HUDEP-2 (cell line): ENCODE measurements at regions not wholly inside any gene's neighbourhood (a gene's known extent, or its start where the extent isn't known, plus 50 kb on each side); places are given as distances from the start of the nearest gene placed in this dataset.

ENCODE experiments used
- DNase-seq, 76 experiments: peaks; one replicate each; lab custom pipeline; 2025; ENCODE audit not compliant: unreplicated experiment in 76 of 76; lab: John Stamatoyannopoulos, UW

DNA sequence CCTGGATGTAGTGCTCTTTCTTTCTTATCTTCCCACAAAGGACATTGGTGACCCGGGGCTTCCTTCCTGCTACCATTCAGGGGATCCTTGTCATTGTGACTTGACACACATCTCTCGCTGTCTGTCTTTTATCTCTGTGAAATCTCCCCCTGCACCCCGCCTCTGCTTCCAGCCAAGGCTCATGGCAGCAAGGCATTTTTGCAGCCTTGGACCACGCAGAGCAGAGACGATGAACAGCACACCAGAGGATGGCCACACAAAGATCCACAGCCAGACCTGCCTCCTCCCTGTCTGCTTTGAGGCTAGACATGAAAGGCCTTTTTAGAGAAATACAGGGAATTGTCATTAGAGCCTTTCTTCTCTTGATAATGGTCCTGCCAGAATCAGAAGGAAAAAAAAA, 549.1 kb downstream of the CDK5RAP2 start:
- DNase-seq = no peak

- DNase-seq = no peak
Observed at GRCh38 chr9:120018550-120018949, 561.4 kb downstream of the CDK5RAP2 start.

- no peak for DNase-seq
Observed at GRCh38 chr9:120018037-120018436, 561.9 kb downstream of the CDK5RAP2 start.

DNA sequence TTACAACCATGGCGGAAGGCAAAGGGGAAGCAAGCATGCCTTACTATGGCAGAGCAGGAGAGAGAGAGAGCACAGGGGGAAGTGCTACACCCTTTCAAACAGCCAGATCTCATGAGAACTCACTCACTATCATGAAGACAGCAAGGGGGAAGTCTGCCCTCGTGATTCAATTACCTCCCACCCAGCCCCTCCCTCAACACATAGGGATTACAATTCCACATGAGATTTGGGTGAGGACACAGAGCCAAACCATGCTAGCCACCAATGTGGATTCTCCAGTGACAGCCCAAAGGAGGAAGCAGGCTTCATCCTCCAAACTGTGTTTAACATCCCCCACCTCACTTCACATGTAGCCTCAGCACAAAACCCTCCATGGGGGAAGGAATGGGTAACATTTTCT, 563.7 kb downstream of the CDK5RAP2 start:
- no peak for DNase-seq

GRCh38 chr9:120014796-120015195, 565.2 kb downstream of the CDK5RAP2 start:
- no peak for DNase-seq

- DNase-seq = no peak
Observed at GRCh38 chr9:120009856-120010255, 570.1 kb downstream of the CDK5RAP2 start.

DNA sequence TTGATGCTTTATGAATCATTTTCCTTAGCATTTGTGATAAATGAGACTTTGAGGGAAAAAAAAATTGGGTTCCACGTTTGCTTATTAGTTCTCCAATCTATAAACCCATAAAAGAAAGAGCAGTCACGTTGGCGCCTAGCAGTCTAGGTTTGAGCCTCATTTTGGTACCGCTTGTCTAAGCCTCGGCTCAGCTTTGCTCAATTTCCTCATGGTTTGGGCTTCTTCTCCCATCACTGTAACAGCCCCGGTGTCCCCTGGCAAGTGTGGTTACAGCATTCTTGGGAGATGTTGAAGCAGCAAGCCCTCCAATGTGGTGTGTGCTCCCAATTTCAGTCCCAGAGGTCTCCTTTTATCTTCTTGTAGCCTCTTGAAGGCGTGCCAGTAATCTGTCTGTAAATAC, 578.4 kb downstream of the CDK5RAP2 start:
- no peak for DNase-seq

DNA sequence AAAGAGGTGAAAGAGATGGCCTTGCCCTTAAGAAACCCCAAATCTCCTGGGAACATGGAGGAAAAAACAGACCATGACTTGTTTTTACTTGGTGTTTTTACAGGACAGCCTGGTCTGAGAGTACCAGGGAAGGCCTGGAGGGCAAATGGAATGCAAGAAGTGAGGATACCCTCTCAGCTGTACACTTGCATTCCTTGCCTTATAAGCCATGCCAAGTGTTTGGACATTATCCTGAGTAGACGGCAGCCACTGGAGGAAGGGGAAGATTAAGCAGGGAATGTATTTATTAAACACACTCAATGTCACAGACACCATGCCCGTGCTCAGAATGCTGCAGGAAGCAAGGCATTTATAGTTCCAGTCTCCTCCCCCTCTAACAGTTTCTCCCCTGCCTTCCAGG, 581.4 kb downstream of the CDK5RAP2 start:
- DNase-seq = no peak

DNA sequence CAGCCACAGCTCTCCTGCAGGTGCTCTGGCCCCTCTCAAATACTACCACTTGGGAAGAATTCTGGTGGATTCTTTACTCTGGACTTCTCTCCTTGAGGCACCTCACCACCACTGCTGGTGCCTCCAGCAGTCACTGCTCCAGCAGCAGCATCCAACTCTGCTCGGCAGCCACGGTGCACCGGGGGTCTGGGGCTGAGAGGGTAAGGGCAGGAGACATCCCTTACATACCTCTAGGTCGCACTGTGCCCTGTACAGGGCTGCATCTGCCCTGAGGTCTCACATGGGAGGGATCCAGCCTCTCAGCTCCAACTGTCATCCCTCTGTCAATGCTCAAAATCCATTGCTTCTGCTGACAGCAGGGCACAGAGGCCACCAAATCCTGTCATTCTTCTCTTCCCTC, 588.2 kb downstream of the CDK5RAP2 start:
- DNase-seq = no peak

DNA sequence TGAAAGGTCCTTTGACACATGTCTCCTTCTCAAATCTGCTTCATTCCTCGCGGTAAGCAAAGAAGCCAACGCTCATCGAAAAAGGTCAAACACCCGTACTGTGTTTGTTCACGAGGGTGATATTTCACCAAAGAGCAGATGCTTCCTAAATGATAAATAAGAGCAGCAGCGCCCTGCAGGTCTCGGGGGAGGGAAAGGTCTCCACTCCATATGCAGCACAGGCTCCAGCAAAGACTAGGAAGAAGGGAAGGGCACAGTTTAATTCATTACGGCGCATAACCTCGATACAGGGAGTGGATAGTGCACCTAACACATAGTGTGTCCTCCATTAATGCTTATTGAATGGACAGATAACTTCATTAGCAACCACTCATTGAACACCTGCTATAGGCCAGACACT, 593.3 kb downstream of the CDK5RAP2 start:
- DNase-seq = no peak

DNA sequence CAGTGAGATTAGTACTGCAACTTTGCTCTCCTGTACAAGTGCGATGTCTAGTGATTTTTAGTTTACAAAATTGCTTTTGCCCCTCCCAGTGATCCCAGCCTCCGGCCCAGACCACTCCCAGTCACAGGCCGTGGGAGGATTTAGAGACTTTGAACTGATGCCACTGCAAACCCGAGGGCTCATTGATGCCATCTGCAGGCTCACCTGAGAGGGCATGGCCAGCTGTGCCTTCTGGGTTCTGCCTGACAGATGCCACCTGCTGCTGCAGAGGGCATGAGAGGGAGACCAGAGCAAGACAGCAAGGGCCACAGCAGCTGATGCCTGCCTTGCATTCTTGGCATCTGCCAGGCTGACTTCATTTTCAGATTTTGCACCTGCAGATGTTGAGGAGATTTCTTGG, 593.8 kb downstream of the CDK5RAP2 start:
- DNase-seq = no peak

- DNase-seq = no peak
Observed at GRCh38 chr9:119974026-119974425, 604.8 kb upstream of the BRINP1 start.

DNA sequence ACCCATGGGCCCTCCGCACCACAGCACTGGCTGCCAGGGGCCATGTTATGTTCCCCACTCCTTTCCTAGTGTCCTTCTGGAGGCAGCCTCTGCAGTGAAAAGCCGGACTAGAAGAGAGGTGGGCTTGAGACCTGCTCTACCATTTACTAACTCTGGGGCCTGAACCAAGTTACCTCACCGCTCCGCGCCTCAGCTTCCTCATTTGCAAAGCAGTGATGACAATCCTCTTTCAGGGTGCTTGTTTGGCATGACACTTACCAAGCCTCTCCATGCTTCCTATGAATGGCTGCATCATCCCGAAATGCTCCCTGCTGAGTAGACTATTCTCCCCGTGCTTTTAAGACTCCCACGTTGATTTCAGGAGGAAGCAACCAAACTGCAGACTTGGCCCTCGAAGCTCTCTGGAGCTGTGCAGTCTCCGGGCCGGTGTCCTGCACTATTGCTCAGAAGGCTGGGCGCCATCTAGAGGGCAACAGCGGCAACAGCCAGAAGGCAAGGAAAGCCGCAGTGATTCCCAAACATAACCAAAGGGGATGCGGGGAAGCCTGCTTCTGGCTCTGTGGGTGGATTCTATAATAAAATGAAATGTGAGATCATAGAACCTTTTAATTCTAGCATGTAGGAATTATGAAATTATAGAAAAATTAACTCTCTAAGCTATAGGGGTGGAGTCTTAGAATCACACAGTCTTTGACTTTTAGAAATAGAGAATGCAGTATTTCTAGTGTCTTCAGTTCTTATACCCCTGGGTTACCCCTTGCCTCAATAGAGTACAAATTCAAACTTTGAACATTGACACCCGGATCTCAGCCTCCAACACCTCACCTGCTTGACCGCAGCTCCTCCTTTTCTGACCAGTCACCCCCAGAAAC, 599.8 kb upstream of the BRINP1 start:
- peak in 49 of 76 experiments; percentile 0 to 57 (median 18) for DNase-seq

- no peak for DNase-seq
Observed at GRCh38 chr9:119967867-119968535, 598.8 kb upstream of the BRINP1 start.

DNA sequence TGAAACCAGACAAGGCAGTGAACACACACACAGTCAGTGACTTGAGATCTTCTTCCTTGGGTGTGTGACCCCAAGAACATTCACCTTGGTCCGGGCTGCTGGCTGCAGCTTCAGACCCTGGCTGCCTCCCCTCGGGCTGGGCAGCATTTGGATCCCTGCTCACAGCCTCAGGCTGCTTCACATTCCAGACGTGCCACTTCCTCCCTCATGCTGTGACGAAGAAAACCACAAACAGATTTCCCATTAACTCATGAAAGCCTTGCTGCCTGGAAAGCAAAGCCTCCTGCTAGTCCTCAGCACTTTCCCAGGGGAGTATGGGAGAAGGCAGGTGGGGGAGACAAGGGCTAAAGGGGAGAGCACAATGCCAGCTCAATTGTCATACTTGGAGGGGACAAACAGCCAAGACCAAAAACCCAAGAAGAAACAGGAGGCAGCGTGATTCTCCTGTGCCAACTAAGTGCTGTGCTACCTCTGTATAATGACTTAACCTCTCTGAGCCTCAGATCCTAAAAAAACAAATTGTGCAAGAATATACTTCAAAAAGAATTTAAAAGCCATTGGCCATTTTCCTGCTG, 594.6 kb upstream of the BRINP1 start:
- no peak for DNase-seq

- DNase-seq = no peak
Observed at GRCh38 chr9:119963258-119963797, 594.1 kb upstream of the BRINP1 start.

- peak in 17 of 76 experiments; percentile 0 to 34 (median 6) for DNase-seq
Observed at GRCh38 chr9:119961774-119962424, 592.7 kb upstream of the BRINP1 start.

DNA sequence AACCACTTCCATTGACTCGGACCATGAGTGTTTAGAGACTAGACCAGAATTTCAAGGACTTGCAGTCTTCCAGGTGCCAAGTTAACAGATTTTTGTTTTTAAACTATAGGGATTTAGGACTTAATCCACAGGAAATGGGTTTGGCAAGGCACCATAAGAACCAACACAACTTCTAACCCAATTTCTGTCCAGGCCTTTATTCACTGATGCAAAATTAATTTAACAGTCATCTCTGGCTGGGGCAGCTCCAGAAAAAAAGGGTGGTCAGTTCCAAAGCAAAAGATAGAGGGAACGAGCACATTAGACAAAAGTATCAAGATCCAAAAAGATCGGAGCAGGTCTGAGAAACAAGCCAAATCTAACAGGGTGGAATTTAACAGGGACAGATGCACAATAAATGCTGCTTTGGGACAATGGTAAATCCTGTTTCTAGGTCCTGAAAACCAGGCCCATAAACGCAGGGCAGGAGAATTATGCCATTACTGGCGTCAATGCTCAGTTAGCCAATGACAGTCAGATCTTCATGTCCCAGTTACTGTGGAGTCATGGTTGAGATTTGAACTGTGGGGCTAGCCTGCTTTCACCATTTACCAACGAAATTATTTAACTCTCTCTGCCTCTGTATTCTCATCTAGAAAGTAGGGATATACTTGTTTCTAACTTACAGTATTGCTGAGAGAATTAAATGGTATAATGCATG, 590.8 kb upstream of the BRINP1 start:
- no peak for DNase-seq

GRCh38 chr9:119956111-119956510, 586.9 kb upstream of the BRINP1 start:
- DNase-seq = no peak

- DNase-seq = no peak
Observed at GRCh38 chr9:119955276-119955675, 586.0 kb upstream of the BRINP1 start.
